Spleen (tissue), 11 donors: ENCODE measurements at regions not wholly inside any gene's neighbourhood (a gene's known extent, or its start where the extent isn't known, plus 50 kb on each side); places are given as distances from the start of the nearest gene placed in this dataset.

Experiments used
- DNase-seq: peaks from one replicate; pipeline ENCODE4 v3.0.0-alpha.2; 2020
- H3K27ac ChIP-seq, 8 donors: fragments of 200-600 bp; sonication (generic) in 7 of 8; 1 replicate in 4 of 8; 2 replicates in 4 of 8; pipeline versions ENCODE4 v1.5.0 to v1.8.0; 2016 to 2021; ENCODE audit warnings: inconsistent platforms in 4 of 8, mild to moderate bottlenecking in 4 of 8, moderate library complexity in 1 of 8
- H3K27me3 ChIP-seq, 7 donors: fragments of 200-600 bp; sonication (generic) in 6 of 7; replicated peaks in 1 of 7; 1 replicate in 4 of 7; 2 replicates in 3 of 7; pipeline versions ENCODE4 v1.5.0 to v1.8.0; 2016 to 2021; ENCODE audit warnings: inconsistent platforms in 3 of 7, mild to moderate bottlenecking in 1 of 7
- H3K36me3 ChIP-seq, 6 donors: fragments of 200-600 bp; sonication (generic) in 5 of 6; 1 replicate in 4 of 6; 2 replicates in 2 of 6; pipeline versions ENCODE4 v1.5.0 to v1.8.0; 2016 to 2021; ENCODE audit warnings: inconsistent platforms in 2 of 6
- H3K4me1 ChIP-seq, 6 donors: fragments of 200-600 bp; sonication (generic) in 5 of 6; 1 replicate in 3 of 6; 2 replicates in 3 of 6; pipeline versions ENCODE4 v1.5.0 to v1.8.0; 2016 to 2021; ENCODE audit warnings: inconsistent platforms in 3 of 6
- H3K4me3 ChIP-seq, 8 donors: fragments of 200-600 bp; sonication (generic) in 7 of 8; 1 replicate in 4 of 8; 2 replicates in 4 of 8; pipeline versions ENCODE4 v1.5.0 to v1.8.0; 2016 to 2021; ENCODE audit warnings: inconsistent platforms in 4 of 8, mild to moderate bottlenecking in 4 of 8, moderate library complexity in 2 of 8
- H3K9me3 ChIP-seq, 8 donors: fragments of 200-600 bp; sonication (generic) in 7 of 8; 1 replicate in 4 of 8; 2 replicates in 4 of 8; pipeline versions ENCODE4 v1.5.0 to v1.8.0; 2016 to 2021; ENCODE audit warnings: inconsistent platforms in 4 of 8
- POLR2A ChIP-seq, 3 donors: fragments of 450-650 bp; IDR thresholded peaks; one replicate each; pipeline ENCODE4 v1.5.1; 2017; ENCODE audit warnings: antibody characterized with exemption in 3 of 3, mild to moderate bottlenecking in 1 of 3
- POLR2AphosphoS5 ChIP-seq, 3 donors: sonication (generic); formaldehyde crosslinking; IDR thresholded peaks; one replicate each; pipeline ENCODE4 v1.5.1; 2017; ENCODE audit warnings: antibody characterized with exemption in 3 of 3
- WGBS, 5 donors: extraction: QIAGEN DNeasy Blood & Tissue Kit in 3 of 5; methylation state at CpG; one replicate each; pipeline versions ENCODE4 v1.1.5 to v1.1.7; 2013 to 2018; 5-methylcytosine and 5-hydroxymethylcytosine counted together
- intact Hi-C: fragments of 100-400 bp; cut with DNase I; formaldehyde crosslinking; loops from one replicate; pipeline ENCODE4 v1.15.0; 2023; ENCODE audit warnings: low total_unique reads
- TF ChIP-seq, protein P1 (sequence below), 11 experiments: fragments of 200-600 bp in 7 of 11; fragments of 450-650 bp in 4 of 11; sonication (generic) in 4 of 11; IDR thresholded peaks in 8 of 11; conservative IDR thresholded peaks in 3 of 11; 1 replicate in 7 of 11; 2 replicates in 4 of 11; pipeline versions ENCODE4 v1.4.0 to v1.8.0; 2016 to 2021; ENCODE audit warnings: antibody characterized with exemption in 11 of 11, inconsistent platforms in 4 of 11, mild to moderate bottlenecking in 1 of 11
- donor health status: healthy with polysubstance abuse.
- donor health status: DM: no; HTN: no; CAD: no; lungs with moderate emphysema.
- donor health status: DM: no; HTN: no; CAD: no.
- donor health status: Bipolar disorder and iron deficiency.
- donor health status: healthy.
- donor health status: DM: no; HTN: no; CAD: no.
- donor health status: DM: yes; HTN: yes; CAD: no.

DNA sequence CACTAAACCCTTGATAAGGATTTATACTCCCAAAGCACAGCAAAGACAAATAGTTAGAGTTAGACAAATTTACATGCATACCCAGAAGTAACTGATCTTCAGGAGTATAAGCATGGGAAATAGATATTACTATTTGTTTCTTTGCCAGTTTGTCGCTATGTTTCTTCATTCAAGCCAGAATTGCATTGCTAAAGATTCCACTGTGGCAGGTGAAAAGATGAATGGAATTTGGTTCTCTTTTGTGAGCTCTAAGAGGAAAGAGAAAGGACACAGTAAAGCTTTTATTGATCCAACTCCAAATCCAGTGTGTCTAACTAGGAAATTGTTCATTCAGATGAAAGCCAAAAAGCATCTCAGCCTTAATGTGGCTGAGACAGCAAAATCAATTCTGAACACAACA is 292.3 kb upstream of the SPRY2 start:
- no peaks in the 10 kb centered on the region for H3K9me3 ChIP-seq
- H3K4me3 ChIP-seq = no peak overlapping the region
- TF ChIP-seq, protein P1, sequence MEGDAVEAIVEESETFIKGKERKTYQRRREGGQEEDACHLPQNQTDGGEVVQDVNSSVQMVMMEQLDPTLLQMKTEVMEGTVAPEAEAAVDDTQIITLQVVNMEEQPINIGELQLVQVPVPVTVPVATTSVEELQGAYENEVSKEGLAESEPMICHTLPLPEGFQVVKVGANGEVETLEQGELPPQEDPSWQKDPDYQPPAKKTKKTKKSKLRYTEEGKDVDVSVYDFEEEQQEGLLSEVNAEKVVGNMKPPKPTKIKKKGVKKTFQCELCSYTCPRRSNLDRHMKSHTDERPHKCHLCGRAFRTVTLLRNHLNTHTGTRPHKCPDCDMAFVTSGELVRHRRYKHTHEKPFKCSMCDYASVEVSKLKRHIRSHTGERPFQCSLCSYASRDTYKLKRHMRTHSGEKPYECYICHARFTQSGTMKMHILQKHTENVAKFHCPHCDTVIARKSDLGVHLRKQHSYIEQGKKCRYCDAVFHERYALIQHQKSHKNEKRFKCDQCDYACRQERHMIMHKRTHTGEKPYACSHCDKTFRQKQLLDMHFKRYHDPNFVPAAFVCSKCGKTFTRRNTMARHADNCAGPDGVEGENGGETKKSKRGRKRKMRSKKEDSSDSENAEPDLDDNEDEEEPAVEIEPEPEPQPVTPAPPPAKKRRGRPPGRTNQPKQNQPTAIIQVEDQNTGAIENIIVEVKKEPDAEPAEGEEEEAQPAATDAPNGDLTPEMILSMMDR (IDR thresholded peaks at IDR 0.05 in 8 of 11, conservative IDR thresholded peaks at IDR 0.05 in 3 of 11) = no peak
- TF ChIP-seq POLR2A (IDR thresholded peaks at IDR 0.05) (no peak), POLR2AphosphoS5 (IDR thresholded peaks at IDR 0.05) (no peak)
- peaks cover 0 to 11% (median 4%) of the 10 kb centered on the region in 6 donors for H3K4me1 ChIP-seq
- intact Hi-C loops = no loop called here
- no peaks in the 10 kb centered on the region for H3K36me3 ChIP-seq
- WGBS, 5 donors = 83 to 98% (median 88%) methylated on average over 1 of the region's 1 CpG
- no peak overlapping the region for H3K27ac ChIP-seq
- H3K27me3 ChIP-seq = no peaks in the 10 kb centered on the region
- DNase-seq = no peak

DNA sequence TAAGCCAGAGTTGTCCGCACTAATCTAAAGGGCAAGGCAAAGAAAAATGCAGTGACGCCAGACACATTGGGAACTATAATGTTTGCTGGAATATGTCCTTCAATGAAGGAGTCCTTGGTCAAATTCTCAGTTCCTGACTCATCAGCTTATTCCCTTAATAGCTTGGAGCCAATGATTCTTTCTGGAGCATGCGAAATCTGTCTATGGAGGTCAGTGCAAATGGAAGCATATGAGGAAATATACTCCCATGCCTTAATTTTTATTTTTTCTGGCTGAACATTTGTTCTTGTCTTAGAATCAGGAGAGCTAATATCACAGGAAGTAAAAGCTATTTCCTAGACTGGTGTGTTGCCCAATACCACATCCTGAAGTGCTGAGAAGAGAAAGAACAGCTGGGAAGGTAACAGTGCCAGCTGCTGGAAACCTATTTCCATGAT is 289.8 kb upstream of the SPRY2 start:
- Histone ChIP-seq H3K4me1 (peaks cover 0 to 11% (median 4%) of the 10 kb centered on the region in 6 donors), H3K9me3 (no peaks in the 10 kb centered on the region), H3K27me3 (no peaks in the 10 kb centered on the region), H3K36me3 (no peaks in the 10 kb centered on the region), H3K4me3 (no peak overlapping the region), H3K27ac (peak overlapping the region in 7 of 8 donors; percentile 40 to 77 (median 56))
- intact Hi-C loops = no loop called here
- no peak for DNase-seq
- no peak for TF ChIP-seq POLR2A (IDR thresholded peaks at IDR 0.05)
- TF ChIP-seq, protein P1 (IDR thresholded peaks at IDR 0.05 in 8 of 11, conservative IDR thresholded peaks at IDR 0.05 in 3 of 11) = peak in 1 of 11 experiments; percentile 14
- WGBS, 5 donors = 64 to 82% (median 72%) methylated on average over 3 of the region's 3 CpGs

DNA sequence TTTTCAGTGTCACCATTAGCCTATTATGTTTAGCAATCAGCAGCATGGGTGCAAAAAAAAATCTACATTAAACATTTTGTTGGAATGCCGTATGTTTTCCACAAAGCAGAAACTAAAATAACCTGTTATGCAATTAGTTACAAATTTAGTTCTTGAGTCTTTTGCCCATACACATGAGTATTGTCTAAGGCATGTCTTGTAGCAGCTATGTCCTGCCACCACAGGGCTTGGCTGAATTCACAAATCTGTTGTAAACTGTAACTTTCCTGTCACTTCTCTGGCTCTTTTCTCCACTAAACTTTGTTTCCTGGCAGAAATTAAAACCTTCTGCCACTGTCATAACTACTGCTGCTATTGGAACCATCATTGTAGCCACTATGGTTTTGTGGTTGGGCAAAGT is 277.9 kb upstream of the SPRY2 start:
- Histone ChIP-seq H3K4me1 (no peaks in the 10 kb centered on the region), H3K27ac (no peak overlapping the region), H3K27me3 (no peaks in the 10 kb centered on the region), H3K9me3 (no peaks in the 10 kb centered on the region), H3K36me3 (no peaks in the 10 kb centered on the region), H3K4me3 (no peak overlapping the region)
- WGBS, 5 donors = 0 to 100% (median 66%) methylated on average over 1 of the region's 1 CpG
- intact Hi-C loops = no loop called here
- TF ChIP-seq POLR2AphosphoS5 (IDR thresholded peaks at IDR 0.05) (no peak), POLR2A (IDR thresholded peaks at IDR 0.05) (no peak)
- TF ChIP-seq, protein P1 (IDR thresholded peaks at IDR 0.05 in 8 of 11, conservative IDR thresholded peaks at IDR 0.05 in 3 of 11) = no peak
- no peak for DNase-seq

DNA sequence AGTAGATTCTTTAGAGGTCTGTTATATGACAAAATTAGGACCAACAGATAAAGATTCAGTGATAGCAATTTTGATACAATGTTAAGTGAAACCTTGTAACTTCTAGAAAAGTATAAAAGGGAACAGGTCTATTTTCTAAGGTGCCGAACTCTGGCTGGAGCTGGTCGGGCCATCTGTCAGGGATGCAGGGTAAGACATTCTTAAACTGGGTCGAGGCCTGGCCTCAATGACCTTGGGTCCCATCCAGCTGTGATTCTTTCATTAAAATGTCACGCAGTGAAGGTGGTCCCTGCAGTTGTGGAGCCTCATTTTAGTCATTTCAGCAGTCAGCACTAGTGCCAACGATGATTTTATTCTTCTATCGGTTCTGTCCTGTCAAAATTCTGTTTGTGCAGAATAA is 271.9 kb upstream of the SPRY2 start:
- peak; percentile 30 for DNase-seq
- no peak overlapping the region for H3K4me3 ChIP-seq
- H3K9me3 ChIP-seq = no peaks in the 10 kb centered on the region
- TF ChIP-seq, protein P1 (IDR thresholded peaks at IDR 0.05 in 8 of 11, conservative IDR thresholded peaks at IDR 0.05 in 3 of 11) = no peak
- TF ChIP-seq POLR2AphosphoS5 (IDR thresholded peaks at IDR 0.05) = no peak
- TF ChIP-seq POLR2A (IDR thresholded peaks at IDR 0.05) = no peak
- no peaks in the 10 kb centered on the region for H3K36me3 ChIP-seq
- 72 to 83% (median 79%) methylated on average over 6 of the region's 6 CpGs for WGBS, 5 donors
- intact Hi-C loops = no loop called here
- H3K27me3 ChIP-seq = no peaks in the 10 kb centered on the region
- H3K4me1 ChIP-seq = no peaks in the 10 kb centered on the region
- no peak overlapping the region for H3K27ac ChIP-seq
